Ishikawa (cell line): ENCODE measurements at regions not wholly inside any gene's neighbourhood (a gene's known extent, or its start where the extent isn't known, plus 50 kb on each side); places are given as distances from the start of the nearest gene placed in this dataset.

Experiments used
- CEBPB ChIP-seq: IDR thresholded peaks from 2 replicates; pipeline ENCODE4 v1.6.1; 2012
- EP300 ChIP-seq: IDR thresholded peaks from 2 replicates; pipeline ENCODE4 v1.6.1; 2012; ENCODE audit warnings: borderline replicate concordance

GRCh38 chr15:31155151-31155550 lies 53.6 kb upstream of the TRPM1 start:
- no peak for TF ChIP-seq EP300
- TF ChIP-seq CEBPB = no peak
